ENCODE measurements at regions not wholly inside any gene's neighbourhood (a gene's known extent, or its start where the extent isn't known, plus 50 kb on each side); places are given as distances from the start of the nearest gene placed in this dataset.

GRCh38 chr6:81901551-81901966, 149.1 kb upstream of the TENT5A start:
- Mint-ChIP-seq H3K27ac (no peak overlapping the region), H3K27me3 (ENCODE audit: insufficient read depth) (no peaks in the 10 kb centered on the region), H3K9me3 (peaks cover 10% of the 10 kb centered on the region), H3K4me3 (no peak overlapping the region), H3K4me1 (ENCODE audit: low read depth) (peaks cover 17% of the 10 kb centered on the region), H3K36me3 (ENCODE audit: low read depth) (peaks cover 12% of the 10 kb centered on the region; the same call in 1 of the 2 replicates)
- DNase-seq = no peak
- TF ChIP-seq, protein P1, sequence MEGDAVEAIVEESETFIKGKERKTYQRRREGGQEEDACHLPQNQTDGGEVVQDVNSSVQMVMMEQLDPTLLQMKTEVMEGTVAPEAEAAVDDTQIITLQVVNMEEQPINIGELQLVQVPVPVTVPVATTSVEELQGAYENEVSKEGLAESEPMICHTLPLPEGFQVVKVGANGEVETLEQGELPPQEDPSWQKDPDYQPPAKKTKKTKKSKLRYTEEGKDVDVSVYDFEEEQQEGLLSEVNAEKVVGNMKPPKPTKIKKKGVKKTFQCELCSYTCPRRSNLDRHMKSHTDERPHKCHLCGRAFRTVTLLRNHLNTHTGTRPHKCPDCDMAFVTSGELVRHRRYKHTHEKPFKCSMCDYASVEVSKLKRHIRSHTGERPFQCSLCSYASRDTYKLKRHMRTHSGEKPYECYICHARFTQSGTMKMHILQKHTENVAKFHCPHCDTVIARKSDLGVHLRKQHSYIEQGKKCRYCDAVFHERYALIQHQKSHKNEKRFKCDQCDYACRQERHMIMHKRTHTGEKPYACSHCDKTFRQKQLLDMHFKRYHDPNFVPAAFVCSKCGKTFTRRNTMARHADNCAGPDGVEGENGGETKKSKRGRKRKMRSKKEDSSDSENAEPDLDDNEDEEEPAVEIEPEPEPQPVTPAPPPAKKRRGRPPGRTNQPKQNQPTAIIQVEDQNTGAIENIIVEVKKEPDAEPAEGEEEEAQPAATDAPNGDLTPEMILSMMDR (IDR thresholded peaks at IDR 0.05) = no peak

DNA sequence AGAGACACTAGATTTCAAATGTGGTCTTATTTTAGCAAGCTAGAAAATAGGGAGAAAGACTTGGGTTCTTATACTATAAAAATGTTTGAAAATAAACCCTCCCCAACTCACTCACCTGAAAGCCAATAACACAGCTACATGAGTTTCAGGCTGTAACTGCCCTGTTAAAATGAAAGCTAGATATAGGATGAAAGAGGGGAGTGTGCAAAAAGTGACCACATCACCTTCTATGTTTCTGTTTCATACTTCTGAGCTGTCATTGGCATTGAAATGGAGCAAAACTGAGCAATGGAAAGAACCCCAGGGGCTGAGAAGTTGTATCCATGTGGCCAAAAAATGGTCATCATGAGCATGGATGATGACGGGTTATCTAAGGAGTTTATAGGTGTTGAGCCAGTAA, 148.1 kb upstream of the TENT5A start:
- Mint-ChIP-seq H3K9me3 (peaks cover 10% of the 10 kb centered on the region), H3K27ac (no peak overlapping the region), H3K4me3 (no peak overlapping the region), H3K4me1 (ENCODE audit: low read depth) (peaks cover 17% of the 10 kb centered on the region), H3K27me3 (ENCODE audit: insufficient read depth) (no peaks in the 10 kb centered on the region), H3K36me3 (ENCODE audit: low read depth) (peaks cover 12% of the 10 kb centered on the region; the same call in 1 of the 2 replicates)
- TF ChIP-seq, protein P1 (IDR thresholded peaks at IDR 0.05) = no peak
- DNase-seq = no peak

- Mint-ChIP-seq H3K9me3 (peaks cover 4% of the 10 kb centered on the region; the same call in 1 of the 2 replicates), H3K4me3 (no peak overlapping the region), H3K27ac (no peak overlapping the region), H3K36me3 (ENCODE audit: low read depth) (peaks cover 5% of the 10 kb centered on the region; the same call in 1 of the 2 replicates), H3K27me3 (ENCODE audit: insufficient read depth) (no peaks in the 10 kb centered on the region), H3K4me1 (ENCODE audit: low read depth) (peaks cover 17% of the 10 kb centered on the region)
- no peak for DNase-seq
- TF ChIP-seq, protein P1 (IDR thresholded peaks at IDR 0.05) = no peak
These were observed 145.3 kb upstream of the TENT5A start for GRCh38 chr6:81897793-81898192.

GRCh38 chr6:81896525-81897503, 144.3 kb upstream of the TENT5A start:
- H3K4me1 Mint-ChIP-seq (ENCODE audit: low read depth) = peaks cover 10% of the 10 kb centered on the region
- no peaks in the 10 kb centered on the region for H3K27me3 Mint-ChIP-seq (ENCODE audit: insufficient read depth)
- no peaks in the 10 kb centered on the region for H3K36me3 Mint-ChIP-seq (ENCODE audit: low read depth)
- peak; percentile 46 for DNase-seq
- H3K9me3 Mint-ChIP-seq = no peaks in the 10 kb centered on the region
- H3K4me3 Mint-ChIP-seq = peak overlapping the region; percentile 16
- no peak overlapping the region; the same call in 1 of the 2 replicates for H3K27ac Mint-ChIP-seq
- TF ChIP-seq, protein P1 (IDR thresholded peaks at IDR 0.05) = no peak

GRCh38 chr6:81895511-81896185, 143.2 kb upstream of the TENT5A start:
- H3K4me3 Mint-ChIP-seq = no peak overlapping the region; the same call in 1 of the 2 replicates
- H3K9me3 Mint-ChIP-seq = no peaks in the 10 kb centered on the region
- H3K27me3 Mint-ChIP-seq (ENCODE audit: insufficient read depth) = no peaks in the 10 kb centered on the region
- H3K27ac Mint-ChIP-seq = no peak overlapping the region
- TF ChIP-seq, protein P1 (IDR thresholded peaks at IDR 0.05) = no peak
- H3K4me1 Mint-ChIP-seq (ENCODE audit: low read depth) = peaks cover 9% of the 10 kb centered on the region
- H3K36me3 Mint-ChIP-seq (ENCODE audit: low read depth) = no peaks in the 10 kb centered on the region
- DNase-seq = peak; percentile 96
